ENCODE measurements at regions not wholly inside any gene's neighbourhood (a gene's known extent, or its start where the extent isn't known, plus 50 kb on each side); places are given as distances from the start of the nearest gene placed in this dataset.

GRCh38 chr6:20001286-20001685 lies 164.1 kb downstream of the ID4 start:
- TF ChIP-seq CTCF (IDR thresholded peaks at IDR 0.05 in 8 of 11, conservative IDR thresholded peaks at IDR 0.05 in 3 of 11), result no peak
- TF ChIP-seq POLR2A (IDR thresholded peaks at IDR 0.05), result no peak

Data from spleen (tissue), 7 donors.